ENCODE measurements at regions not wholly inside any gene's neighbourhood (a gene's known extent, or its start where the extent isn't known, plus 50 kb on each side); places are given as distances from the start of the nearest gene placed in this dataset.

- Histone ChIP-seq H3K4me3 (no peak overlapping the region), H3K4me1 (no peaks in the 10 kb centered on the region), H3K27ac (no peak overlapping the region), H3K36me3 (no peaks in the 10 kb centered on the region), H3K9me3 (no peaks in the 10 kb centered on the region), H3K27me3 (no peaks in the 10 kb centered on the region)
- no peak for ATAC-seq
- intact Hi-C loops (cut with DNase I; ENCODE audit: low total_unique reads), result no loop called here
- TF ChIP-seq POLR2A (IDR thresholded peaks at IDR 0.05), result no peak
- no peak for TF ChIP-seq CTCF (IDR thresholded peaks at IDR 0.05 in 4 of 5, conservative IDR thresholded peaks at IDR 0.05 in 1 of 5)
- DNase-seq, result no peak
- in situ Hi-C loops (cut with MboI; ENCODE audit: low sequenced_read_pairs in 4 of 4), result no loop called here
These were observed 60.2 kb upstream of the PBX1 start for GRCh38 chr1:164498792-164499191.

DNA sequence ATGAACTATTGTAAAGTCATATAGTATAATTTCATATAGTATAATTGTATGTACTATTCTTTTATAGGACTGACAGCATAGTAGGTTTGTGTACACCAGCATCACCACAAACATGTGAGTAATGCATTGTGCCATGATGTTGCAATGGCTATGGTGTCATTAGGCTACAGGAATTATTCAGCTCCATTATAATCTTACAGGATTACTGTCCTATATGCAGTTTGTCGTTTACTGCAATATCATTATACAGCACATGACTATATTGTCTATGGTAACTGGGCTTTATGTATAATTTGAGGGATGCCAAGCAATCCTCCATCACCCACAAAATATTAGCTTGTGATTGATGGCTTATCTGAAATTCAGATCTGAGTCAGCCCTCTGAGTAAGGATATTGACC lies 54.2 kb upstream of the PBX1 start:
- Histone ChIP-seq H3K4me3 (no peak overlapping the region), H3K36me3 (no peaks in the 10 kb centered on the region), H3K9me3 (no peaks in the 10 kb centered on the region), H3K27me3 (no peaks in the 10 kb centered on the region), H3K4me1 (peaks cover 0 to 4% of the 10 kb centered on the region in 2 donors), H3K27ac (no peak overlapping the region)
- in situ Hi-C loops (cut with MboI; ENCODE audit: low sequenced_read_pairs in 4 of 4), result no loop called here
- no peak for DNase-seq
- TF ChIP-seq CTCF (IDR thresholded peaks at IDR 0.05 in 4 of 5, conservative IDR thresholded peaks at IDR 0.05 in 1 of 5) (no peak), POLR2A (IDR thresholded peaks at IDR 0.05) (no peak)
- no peak for ATAC-seq
- intact Hi-C loops (cut with DNase I; ENCODE audit: low total_unique reads), result no loop called here

Measured in gastrocnemius medialis (tissue), 4 donors.